HG02973 (cell line): ENCODE measurements at regions not wholly inside any gene's neighbourhood (a gene's known extent, or its start where the extent isn't known, plus 50 kb on each side); places are given as distances from the start of the nearest gene placed in this dataset.

ENCODE experiments used
- ATAC-seq: cut with Tn5 transposase; IDR thresholded peaks from one replicate; pipeline ENCODE4 v1.9.1; 2021; ENCODE audit warnings: moderate library complexity; ENCODE audit not compliant: unreplicated experiment

- no peak for ATAC-seq
Measured at GRCh38 chr3:139197251-139197650, 146.6 kb upstream of the MRPS22 start.

- ATAC-seq, result no peak
Measured at GRCh38 chr3:139198186-139198585, 145.6 kb upstream of the MRPS22 start.

- no peak for ATAC-seq
Measured at GRCh38 chr3:139198929-139199328, 144.9 kb upstream of the MRPS22 start.

GRCh38 chr3:139199421-139200010 is 144.3 kb upstream of the MRPS22 start:
- no peak for ATAC-seq

GRCh38 chr3:139201446-139202225 is 142.2 kb upstream of the MRPS22 start:
- no peak for ATAC-seq

- no peak for ATAC-seq
Measured at GRCh38 chr3:139202226-139202958, 141.4 kb upstream of the MRPS22 start.

GRCh38 chr3:139202959-139203349 is 140.9 kb upstream of the MRPS22 start:
- no peak for ATAC-seq

- ATAC-seq, result no peak
Measured at GRCh38 chr3:139203752-139204151, 140.1 kb upstream of the MRPS22 start.

GRCh38 chr3:139204728-139205127 is 139.1 kb upstream of the MRPS22 start:
- no peak for ATAC-seq

GRCh38 chr3:139213936-139214335 is 129.9 kb upstream of the MRPS22 start:
- no peak for ATAC-seq

GRCh38 chr3:139216958-139217357 is 126.9 kb upstream of the MRPS22 start:
- no peak for ATAC-seq

- ATAC-seq, result no peak
Measured at GRCh38 chr3:139217633-139218032, 126.2 kb upstream of the MRPS22 start.

GRCh38 chr3:139218046-139218445 is 125.8 kb upstream of the MRPS22 start:
- no peak for ATAC-seq

- no peak for ATAC-seq
Measured at GRCh38 chr3:139219463-139219862, 124.4 kb upstream of the MRPS22 start.

- no peak for ATAC-seq
Measured at GRCh38 chr3:139222100-139222657, 121.6 kb upstream of the MRPS22 start.

- no peak for ATAC-seq
Measured at GRCh38 chr3:139225548-139225947, 118.3 kb upstream of the MRPS22 start.

- no peak for ATAC-seq
Measured at GRCh38 chr3:139226731-139227130, 117.1 kb upstream of the MRPS22 start.

GRCh38 chr3:139227165-139227564 is 116.7 kb upstream of the MRPS22 start:
- no peak for ATAC-seq

GRCh38 chr3:139227827-139228226 is 116.0 kb upstream of the MRPS22 start:
- no peak for ATAC-seq

- ATAC-seq, result no peak
Measured at GRCh38 chr3:139230391-139230790, 113.4 kb upstream of the MRPS22 start.

- no peak for ATAC-seq
Measured at GRCh38 chr3:139231555-139232281, 112.1 kb upstream of the MRPS22 start.
